ENCODE measurements at regions not wholly inside any gene's neighbourhood (a gene's known extent, or its start where the extent isn't known, plus 50 kb on each side); places are given as distances from the start of the nearest gene placed in this dataset.
"Not testable (repeated sequence)": the region's sequence is repeated elsewhere in the genome, so short reads cannot be mapped to it uniquely, and the experiment has no call there.

- DNase-seq: no peak
Observed at GRCh38 chr3:10707400-10708215, 108.4 kb upstream of the SLC6A11 start.

DNA sequence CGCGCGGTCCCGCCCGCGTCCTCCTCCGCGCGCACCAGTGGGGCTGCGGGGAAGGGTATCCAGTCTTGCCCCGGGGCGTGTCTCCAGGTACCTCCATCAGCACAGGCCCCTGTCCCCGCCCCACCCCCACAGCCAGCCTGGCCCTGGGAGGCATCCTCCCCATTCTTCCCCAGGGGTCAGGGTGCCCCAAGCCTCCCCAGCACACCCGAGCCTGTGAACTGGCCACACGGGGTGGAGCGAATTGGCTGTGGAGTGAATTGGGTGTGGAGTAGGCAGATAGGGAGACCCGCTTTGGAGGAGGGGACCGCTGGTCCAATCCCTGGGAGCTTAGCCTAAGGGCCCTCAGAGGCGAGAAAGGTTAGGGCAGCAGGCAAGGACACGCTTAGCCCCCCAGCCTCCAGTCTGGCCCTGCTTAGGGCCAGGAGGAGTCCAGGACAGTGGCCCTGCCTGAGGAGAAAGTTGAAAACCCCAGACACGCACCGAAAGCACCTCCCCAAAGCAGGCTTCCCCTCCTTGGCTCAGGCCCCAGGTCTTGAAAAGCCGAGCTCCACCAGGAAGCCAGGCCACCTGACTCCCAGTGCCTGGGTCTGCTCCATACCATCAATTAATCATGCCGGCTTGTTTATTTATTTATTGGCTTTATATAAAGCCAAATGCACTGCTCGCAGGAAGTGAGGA, 107.7 kb upstream of the SLC6A11 start:
- DNase-seq: no peak

DNA sequence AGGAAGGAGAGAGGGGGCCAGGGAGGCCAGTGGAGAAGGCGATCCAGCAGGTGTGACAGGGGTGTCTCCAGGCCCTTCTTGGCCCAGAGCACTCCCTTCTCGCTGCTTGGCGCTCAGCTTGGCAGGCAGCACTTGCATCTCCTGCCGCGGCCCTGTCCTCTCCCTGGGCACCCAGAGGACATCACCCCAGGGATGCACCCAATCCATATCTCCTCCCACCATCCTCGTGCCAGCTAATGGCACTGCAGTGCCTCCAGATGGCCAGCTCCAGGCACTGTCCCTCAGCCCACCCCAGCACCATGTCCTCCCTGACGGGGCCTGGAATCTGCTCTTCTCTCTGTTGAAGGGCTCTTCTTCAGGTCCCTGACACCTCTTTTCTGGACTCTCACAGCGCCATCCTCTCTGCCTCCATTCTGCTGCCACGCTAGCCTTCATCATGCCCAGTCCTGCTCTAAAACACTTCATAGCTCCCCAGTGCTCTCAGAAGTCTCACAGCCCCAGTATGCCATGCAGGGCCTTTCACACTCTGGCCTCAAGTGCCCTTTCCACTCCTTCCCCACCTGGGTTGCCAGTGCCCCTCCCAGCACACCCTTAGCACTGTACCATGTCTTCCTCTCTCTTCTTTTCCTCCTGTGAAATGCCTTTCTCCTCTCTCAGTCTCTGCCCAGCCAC, 106.8 kb upstream of the SLC6A11 start:
- DNase-seq: no peak

GRCh38 chr3:10712121-10712520, 103.9 kb upstream of the SLC6A11 start:
- no peak for DNase-seq

DNA sequence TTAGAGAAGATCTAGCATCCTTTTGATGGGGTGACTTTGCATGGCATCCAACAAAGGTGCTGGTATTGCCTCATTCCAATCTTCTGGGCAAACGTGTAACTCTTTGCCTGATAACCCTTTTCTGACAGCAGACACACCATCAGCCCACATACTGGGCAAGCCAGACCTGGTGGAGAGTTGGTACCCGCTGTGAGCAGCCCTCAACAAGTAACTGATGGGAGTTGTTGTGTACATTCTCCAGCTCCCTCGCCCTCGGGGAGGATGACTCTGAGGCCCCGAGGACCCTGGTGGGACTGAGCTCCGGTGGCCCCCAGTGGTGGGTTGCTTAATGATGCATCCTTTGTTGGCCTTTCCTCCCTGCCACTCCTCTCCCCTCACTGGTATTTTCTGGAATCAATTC, 102.4 kb upstream of the SLC6A11 start:
- DNase-seq: no peak

- DNase-seq: no peak
Observed at GRCh38 chr3:10715886-10716285, 100.1 kb upstream of the SLC6A11 start.

DNA sequence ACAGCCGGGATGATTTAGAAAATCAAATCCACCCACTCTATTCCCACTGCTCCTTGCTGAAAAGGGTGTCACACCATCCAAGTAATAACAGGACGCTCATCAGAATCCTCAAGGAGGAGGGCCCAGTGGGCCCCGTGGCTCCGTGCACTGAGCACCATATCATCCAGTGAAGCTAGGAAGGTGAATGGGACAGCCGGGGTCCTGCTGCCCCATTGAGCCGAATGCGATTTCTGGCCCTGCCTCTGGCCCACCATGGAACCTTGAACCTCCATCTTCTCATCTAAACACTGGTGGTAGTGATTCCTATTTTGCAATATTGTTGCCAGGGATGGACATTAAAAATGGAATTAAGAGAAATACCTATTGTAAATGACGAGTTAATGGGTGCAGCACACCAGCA, 99.1 kb upstream of the SLC6A11 start:
- DNase-seq: no peak

GRCh38 chr3:10717756-10718155, 98.3 kb upstream of the SLC6A11 start:
- DNase-seq: no peak

GRCh38 chr3:10721101-10721500, 94.9 kb upstream of the SLC6A11 start:
- no peak for DNase-seq

GRCh38 chr3:10722911-10723310, 93.1 kb upstream of the SLC6A11 start:
- peak; percentile 88 for DNase-seq

DNA sequence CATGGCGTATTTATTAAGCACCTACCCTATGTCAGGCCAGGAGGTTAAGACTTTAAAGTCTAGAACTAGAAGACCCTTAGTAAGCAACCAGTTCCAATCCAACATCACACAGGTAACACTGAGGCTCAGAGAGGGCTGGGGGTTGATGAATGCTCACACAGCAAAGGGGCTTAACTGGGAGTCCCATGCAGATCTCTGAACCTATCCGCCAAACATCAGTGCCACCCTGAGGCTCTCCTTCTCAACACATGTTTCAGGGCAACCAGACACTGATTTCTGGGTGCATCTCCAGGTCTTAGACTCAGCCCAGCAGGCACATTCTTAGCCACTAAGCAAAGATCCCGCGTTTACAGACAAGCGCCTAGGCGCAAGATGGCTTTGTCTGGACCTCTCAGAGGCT, 92.0 kb upstream of the SLC6A11 start:
- no peak for DNase-seq

DNA sequence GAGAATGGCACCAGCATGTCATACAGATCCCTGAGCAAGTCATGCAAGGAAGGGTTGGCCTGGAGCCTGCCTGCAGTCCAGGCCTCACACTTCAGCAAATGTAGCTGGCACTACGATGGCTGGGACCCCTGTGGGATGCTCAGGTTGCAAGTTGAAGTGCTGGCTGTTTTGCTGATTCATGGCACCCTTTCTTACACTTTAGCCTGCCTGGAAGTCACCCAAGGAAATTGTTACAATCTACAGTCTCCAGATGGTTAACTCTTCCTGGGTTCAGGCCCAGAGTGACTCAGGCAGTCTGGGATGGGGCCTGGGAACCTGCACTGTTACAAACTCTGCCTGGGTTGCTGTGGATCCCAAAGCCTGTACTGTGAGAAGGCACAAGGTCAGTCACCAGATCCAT, 91.0 kb upstream of the SLC6A11 start:
- peak; percentile 29 for DNase-seq

DNA sequence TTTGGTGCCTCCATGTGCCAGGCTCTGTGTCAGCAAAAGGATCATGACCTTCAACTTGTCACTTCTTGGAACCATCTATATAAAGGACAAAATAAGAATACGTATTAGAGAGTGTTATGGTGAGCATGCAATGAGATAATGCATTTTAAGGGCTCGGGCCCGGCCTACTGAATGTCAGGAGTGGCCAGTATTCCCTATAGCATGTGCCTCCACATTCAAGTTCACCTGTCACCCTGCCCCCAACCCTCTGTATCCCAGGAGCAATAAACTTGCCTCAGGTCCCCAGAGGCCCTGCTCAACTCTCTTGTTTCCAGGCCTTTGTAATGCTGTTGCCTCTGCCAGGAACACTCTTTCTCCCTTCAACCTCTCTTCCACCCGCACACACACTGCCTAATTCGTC, 90.2 kb upstream of the SLC6A11 start:
- no peak for DNase-seq

GRCh38 chr3:10726787-10727186, 89.2 kb upstream of the SLC6A11 start:
- DNase-seq: no peak

GRCh38 chr3:10729439-10729838, 86.6 kb upstream of the SLC6A11 start:
- DNase-seq: no peak

DNA sequence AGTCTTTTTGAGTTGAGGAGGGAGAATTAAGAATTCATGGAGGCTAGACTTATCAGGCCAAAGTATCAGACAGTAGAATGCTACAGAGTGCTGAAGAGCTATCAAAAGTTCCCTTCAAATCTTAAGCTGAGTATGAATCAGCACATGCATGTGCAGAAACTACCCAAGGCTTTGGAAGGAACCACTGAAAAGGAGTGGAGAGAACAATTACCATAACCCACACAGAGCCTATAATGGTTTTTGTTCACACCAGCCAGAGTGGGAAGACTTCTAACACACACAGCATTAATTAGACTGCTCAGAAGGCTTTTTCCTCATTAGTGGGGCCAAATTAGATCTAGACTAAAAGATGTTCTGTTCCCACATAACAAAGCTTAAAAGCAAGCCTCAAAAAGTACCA, 83.7 kb upstream of the SLC6A11 start:
- DNase-seq: no peak

DNA sequence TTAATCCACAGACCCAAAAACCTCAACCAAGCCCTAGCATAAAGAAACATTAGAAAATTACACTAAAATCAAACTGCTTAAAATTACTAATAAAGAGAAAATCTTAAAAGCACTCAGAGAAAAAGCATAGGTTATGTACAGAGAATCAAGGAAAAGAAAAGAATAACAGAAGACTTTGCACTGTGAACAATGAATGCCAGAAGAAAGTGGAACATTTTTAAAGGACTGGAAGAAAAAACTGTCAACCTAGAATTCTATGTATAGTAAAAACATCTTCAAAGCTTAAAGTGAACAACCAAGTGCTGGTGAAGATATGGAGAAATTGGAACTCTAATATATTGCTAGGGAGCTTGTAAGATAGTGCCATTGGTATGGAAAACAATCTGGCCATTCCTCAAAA, 82.7 kb upstream of the SLC6A11 start:
- no peak for DNase-seq

DNA sequence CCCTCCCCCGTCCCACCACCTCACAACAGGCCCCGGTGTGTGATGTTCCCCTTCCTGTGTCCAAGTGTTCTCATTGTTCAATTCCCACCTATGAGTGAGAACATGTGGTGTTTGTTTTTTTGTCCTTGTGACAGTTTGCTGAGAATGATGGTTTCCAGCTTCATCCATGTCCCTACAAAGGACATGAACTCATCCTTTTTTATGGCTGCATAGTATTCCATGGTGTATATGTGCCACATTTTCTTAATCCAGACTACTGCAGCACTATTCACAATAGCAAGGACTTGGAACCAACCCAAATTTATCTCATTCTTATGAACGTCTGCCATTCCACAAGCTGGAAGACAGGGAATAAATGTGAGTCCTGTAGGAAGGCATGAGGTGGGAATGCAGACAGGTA, 79.6 kb upstream of the SLC6A11 start:
- not testable (repeated sequence) for DNase-seq

DNA sequence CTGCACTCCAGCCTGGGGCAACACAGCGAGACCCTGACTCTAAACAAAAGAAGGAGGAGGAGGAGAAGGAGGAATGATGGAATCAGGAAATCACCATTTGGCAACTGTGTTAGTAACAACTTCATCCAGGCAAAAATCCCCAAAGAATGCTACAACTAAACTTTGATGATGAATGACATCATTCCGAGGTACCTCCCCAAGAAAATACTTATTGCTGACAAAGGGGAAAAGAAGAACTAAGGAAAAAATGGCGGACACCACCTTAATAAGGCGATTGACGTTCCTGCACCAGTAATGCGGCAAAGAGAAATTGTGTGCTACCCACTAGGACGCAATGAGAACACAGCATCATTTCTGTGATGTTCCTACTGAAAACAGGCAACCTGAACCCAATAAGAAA, 78.2 kb upstream of the SLC6A11 start:
- no peak for DNase-seq

GRCh38 chr3:10738688-10739372, 77.2 kb upstream of the SLC6A11 start:
- DNase-seq: peak; percentile 74

- no peak for DNase-seq
Observed at GRCh38 chr3:10740954-10741353, 75.1 kb upstream of the SLC6A11 start.

DNA sequence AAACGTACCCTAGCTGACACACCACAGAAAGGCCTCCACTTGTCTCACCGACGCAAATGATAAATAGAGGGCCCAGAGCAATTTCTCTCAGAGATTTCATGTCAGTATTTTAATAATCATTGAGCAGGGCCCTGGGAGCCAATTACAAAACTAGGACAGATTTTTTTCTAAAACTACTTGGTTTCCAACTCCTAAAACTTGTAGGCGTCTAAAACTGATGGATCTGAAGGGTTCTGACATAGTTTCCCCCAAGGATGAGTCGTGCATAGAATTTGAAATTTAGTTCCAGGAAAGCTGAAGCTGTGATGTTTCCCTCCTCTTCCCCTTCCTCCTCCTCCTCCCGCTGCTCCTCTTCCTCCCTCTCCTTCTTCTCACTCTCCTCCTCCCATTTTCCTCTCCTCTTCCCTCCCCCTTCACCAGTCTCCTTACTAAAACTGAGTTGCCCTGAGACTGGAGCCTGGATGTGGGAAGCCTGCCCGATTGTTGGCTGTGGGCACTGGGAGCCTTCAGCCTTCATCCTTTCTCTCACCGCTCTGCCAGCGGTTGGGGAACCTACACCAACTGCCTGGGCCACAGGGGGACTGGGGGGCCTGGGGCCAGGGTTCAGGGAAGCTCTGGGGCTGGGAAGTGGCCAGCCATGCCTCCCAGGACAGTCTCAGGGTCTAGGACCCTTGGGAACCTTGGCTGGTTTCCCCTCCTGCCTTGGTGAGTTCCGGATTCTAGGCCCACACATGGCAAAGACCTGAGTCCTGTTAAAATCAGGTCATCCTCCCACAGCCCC, 73.9 kb upstream of the SLC6A11 start:
- no peak for DNase-seq

Measured in NCI-H1092 treated with DMSO at 0.1 percent for 48 hours (cell line).